SK-N-SH (cell line): ENCODE measurements at regions not wholly inside any gene's neighbourhood (a gene's known extent, or its start where the extent isn't known, plus 50 kb on each side); places are given as distances from the start of the nearest gene placed in this dataset.

Experiments
- CTCF ChIA-PET: fragments of 300-600, 350-600 bp; formaldehyde crosslinking; extraction: SDS; loops from one replicate; lab custom pipeline; 2021; lab: Yijun Ruan, JAX
- POLR2A ChIA-PET: fragments of 350-600 bp; sonication (Branson Sonifier 250); formaldehyde crosslinking; extraction: SDS; loops from one replicate; lab custom pipeline; 2020; ENCODE audit warnings: antibody characterized with exemption, inconsistent platforms; lab: Yijun Ruan, JAX
- DNase-seq: peaks from one replicate; pipeline ENCODE4 v3.0.0; 2012
- H2AFZ ChIP-seq: fragments of 200-600 bp; sonication (generic); 2 replicates; pipeline ENCODE4 v1.8.1; 2016; ENCODE audit warnings: antibody characterized with exemption, mild to moderate bottlenecking, low read depth
- H3F3A ChIP-seq: fragments of 200-600 bp; sonication (generic); replicated peaks from 2 replicates; pipeline ENCODE3; 2016; ENCODE audit warnings: antibody characterized with exemption, mild to moderate bottlenecking; ENCODE audit not compliant: insufficient read depth
- H3K27ac ChIP-seq, 2 experiments: fragments of 200-500 bp in 1 of 2; fragments of 200-600 bp in 1 of 2; sonication (Bioruptor generic) in 1 of 2; sonication (generic), shearing (Covaris generic) in 1 of 2; 2 replicates each; pipeline versions ENCODE4 v1.5.1 to v1.6.1; 2014 to 2016; ENCODE audit warnings: low read depth in 2 of 2, inconsistent platforms in 1 of 2, low read length in 1 of 2, mild to moderate bottlenecking in 1 of 2, mixed read lengths in 1 of 2
- H3K27me3 ChIP-seq: fragments of 200-600 bp; sonication (generic), shearing (Covaris generic); 2 replicates; pipeline ENCODE4 v1.6.1; 2016; ENCODE audit warnings: mixed run types; ENCODE audit not compliant: insufficient read depth
- H3K36me3 ChIP-seq, 2 experiments: fragments of 200-500 bp in 1 of 2; fragments of 200-600 bp in 1 of 2; sonication (Bioruptor generic) in 1 of 2; sonication (generic) in 1 of 2; replicated peaks in 1 of 2; 2 replicates each; pipeline versions ENCODE3 to v1.5.1; 2014 to 2016; ENCODE audit warnings: low read length in 1 of 2, mild to moderate bottlenecking in 1 of 2; ENCODE audit not compliant: insufficient read depth in 2 of 2, control insufficient read depth in 1 of 2
- H3K4me1 ChIP-seq, 2 experiments: fragments of 200-500 bp in 1 of 2; fragments of 200-600 bp in 1 of 2; sonication (Bioruptor generic) in 1 of 2; sonication (generic), shearing (Covaris generic) in 1 of 2; 2 replicates each; pipeline versions ENCODE4 v1.5.1 to v1.6.1; 2014 to 2016; ENCODE audit warnings: low read depth in 1 of 2, low read length in 1 of 2, mixed run types in 1 of 2; ENCODE audit not compliant: insufficient read depth in 2 of 2, control insufficient read depth in 1 of 2
- H3K4me2 ChIP-seq: fragments of 200-600 bp; sonication (generic), shearing (Covaris generic); 2 replicates; pipeline ENCODE4 v1.6.1; 2017; ENCODE audit warnings: mixed run types
- H3K4me3 ChIP-seq, 2 experiments: fragments of 200-500 bp in 1 of 2; fragments of 200-600 bp in 1 of 2; sonication (Bioruptor generic) in 1 of 2; sonication (generic), shearing (Covaris generic) in 1 of 2; 2 replicates each; pipeline versions ENCODE4 v1.5.1 to v1.8.1; 2014 to 2016; ENCODE audit warnings: low read depth in 2 of 2, inconsistent platforms in 1 of 2, low read length in 1 of 2, mild to moderate bottlenecking in 1 of 2, mixed read lengths in 1 of 2, moderate library complexity in 1 of 2
- H3K79me2 ChIP-seq: fragments of 200-600 bp; sonication (generic); 2 replicates; pipeline ENCODE4 v1.8.1; 2017; ENCODE audit warnings: mild to moderate bottlenecking; ENCODE audit not compliant: insufficient read depth
- H3K9ac ChIP-seq: fragments of 200-600 bp; sonication (generic); 2 replicates; pipeline ENCODE4 v1.6.1; 2017; ENCODE audit warnings: mixed run types
- H3K9me2 ChIP-seq: fragments of 200-600 bp; sonication (generic); 2 replicates; pipeline ENCODE4 v1.6.1; 2017; ENCODE audit warnings: mixed run types
- H3K9me3 ChIP-seq: fragments of 200-600 bp; sonication (generic); 2 replicates; pipeline ENCODE4 v1.6.1; 2017; ENCODE audit warnings: mixed run types, mild to moderate bottlenecking, moderate library complexity
- H4K20me1 ChIP-seq: fragments of 200-600 bp; sonication (generic); 2 replicates; pipeline ENCODE4 v1.6.1; 2017; ENCODE audit warnings: mild to moderate bottlenecking, mixed run types; ENCODE audit not compliant: insufficient read depth
- CTCF ChIP-seq: fragments of 200-600 bp; sonication (generic); IDR thresholded peaks from 2 replicates; pipeline ENCODE4 v1.6.1; 2017; ENCODE audit warnings: antibody characterized with exemption, mild to moderate bottlenecking, moderate library complexity
- ELF1 ChIP-seq: IDR thresholded peaks from 2 replicates; pipeline ENCODE4 v1.4.0; 2012
- EP300 ChIP-seq, 2 experiments: IDR thresholded peaks; 2 replicates each; pipeline versions ENCODE4 v1.4.0 to v1.6.1; 2012; ENCODE audit warnings: borderline replicate concordance in 1 of 2, low read depth in 1 of 2, low read length in 1 of 2
- GABPA ChIP-seq: IDR thresholded peaks from 2 replicates; pipeline ENCODE4 v1.4.0; 2012; ENCODE audit warnings: low read depth, mild to moderate bottlenecking
- MXI1 ChIP-seq: IDR thresholded peaks from 2 replicates; pipeline ENCODE4 v1.6.1; 2012; ENCODE audit warnings: mild to moderate bottlenecking, low read depth, low read length, improper control_type of control experiment
- NFIC ChIP-seq: IDR thresholded peaks from 2 replicates; pipeline ENCODE4 v1.4.0; 2012; ENCODE audit warnings: borderline replicate concordance
- RCOR1 ChIP-seq: fragments of 150-350 bp; IDR thresholded peaks from 2 replicates; pipeline ENCODE4 v1.6.1; 2017; ENCODE audit warnings: antibody characterized with exemption, low read length
- SMC3 ChIP-seq: IDR thresholded peaks from 2 replicates; pipeline ENCODE4 v1.6.1; 2012; ENCODE audit warnings: low read depth, low read length, improper control_type of control experiment
- USF2 ChIP-seq: fragments of 150-350 bp; IDR thresholded peaks from 2 replicates; pipeline ENCODE4 v1.6.1; 2017; ENCODE audit warnings: antibody characterized with exemption, low read length, low read depth, borderline replicate concordance
- YY1 ChIP-seq: IDR thresholded peaks from 2 replicates; pipeline ENCODE4 v1.4.0; 2012; ENCODE audit warnings: low read depth, mild to moderate bottlenecking
- WGBS: methylation state at CpG from one replicate; pipeline ENCODE4 v1.1.6; 2017; ENCODE audit warnings: low lambda C conversion rate; 5-methylcytosine and 5-hydroxymethylcytosine counted together

- TF ChIP-seq SMC3 = no peak
- no peak for TF ChIP-seq RCOR1
- TF ChIP-seq ELF1 = no peak
- no peak for TF ChIP-seq MXI1
- no peak for TF ChIP-seq USF2
- no peak for TF ChIP-seq NFIC
These were observed 476.1 kb downstream of the LPIN1 start (continued) for GRCh38 chr2:12222554-12222953.

GRCh38 chr2:12223732-12224131, 477.3 kb downstream of the LPIN1 start:
- no peak overlapping the region for H3K4me2 ChIP-seq
- CTCF ChIA-PET = interaction anchor here (1.0 kb wide), 2 partner anchors 13 to 20 kb away, joined by 3 to 4 read pairs; no protein-coding TSS in a partner anchor
- H3K27me3 ChIP-seq = no peaks in the 10 kb centered on the region

GRCh38 chr2:12226653-12227052, 480.2 kb downstream of the LPIN1 start:
- Histone ChIP-seq H3K27ac (no peak overlapping the region), H3K9me2 (no peaks in the 10 kb centered on the region), H3K9me3 (no peaks in the 10 kb centered on the region), H3K27me3 (no peaks in the 10 kb centered on the region), H3F3A (peaks cover 14% of the 10 kb centered on the region), H3K4me3 (no peak overlapping the region), H2AFZ (no peak overlapping the region), H3K9ac (no peak overlapping the region), H3K36me3 (no peaks in the 10 kb centered on the region), H3K79me2 (no peaks in the 10 kb centered on the region), H3K4me2 (no peak overlapping the region), H4K20me1 (no peaks in the 10 kb centered on the region), H3K4me1 (peaks cover 0 to 14% of the 10 kb centered on the region in 2 experiments; a peak in 2 of 4 replicates)
- ChIA-PET CTCF (interaction anchor here (1.5 kb wide), 1 partner anchor 12 kb away, joined by 3 read pairs; no protein-coding TSS in a partner anchor), POLR2A (no interaction called here)
- DNase-seq = no peak
- TF ChIP-seq YY1 = no peak
- no peak for TF ChIP-seq CTCF

More at GRCh38 chr2:12223732-12224131, 477.3 kb downstream of the LPIN1 start:
- Histone ChIP-seq H3K9me3 (no peaks in the 10 kb centered on the region), H3K36me3 (no peaks in the 10 kb centered on the region), H3K9me2 (no peaks in the 10 kb centered on the region), H3K79me2 (no peaks in the 10 kb centered on the region), H3K4me3 (no peak overlapping the region), H3K4me1 (peaks cover 0 to 11% of the 10 kb centered on the region in 2 experiments; a peak in 2 of 4 replicates), H3K9ac (no peak overlapping the region), H4K20me1 (no peaks in the 10 kb centered on the region), H3K27ac (no peak overlapping the region), H2AFZ (no peak overlapping the region), H3F3A (peaks cover 11% of the 10 kb centered on the region)
- TF ChIP-seq GABPA (no peak), EP300 (IDR thresholded peaks at IDR 0.05; ENCODE audit: borderline replicate concordance in 1 of 2, low read depth in 1 of 2, low read length in 1 of 2) (no peak)
- POLR2A ChIA-PET = no interaction called here
- no peak for DNase-seq
- WGBS = 54% methylated on average over 6 of the region's 6 CpGs
